NOMO-1 (cell line): ENCODE measurements at regions not wholly inside any gene's neighbourhood (a gene's known extent, or its start where the extent isn't known, plus 50 kb on each side); places are given as distances from the start of the nearest gene placed in this dataset.
"Not testable (repeated sequence)": the region's sequence is repeated elsewhere in the genome, so short reads cannot be mapped to it uniquely, and the experiment has no call there.

Source experiments
- DNase-seq, 2 experiments: peaks; one replicate each; lab custom pipeline; 2025; ENCODE audit not compliant: unreplicated experiment in 2 of 2; lab: John Stamatoyannopoulos, UW

DNA sequence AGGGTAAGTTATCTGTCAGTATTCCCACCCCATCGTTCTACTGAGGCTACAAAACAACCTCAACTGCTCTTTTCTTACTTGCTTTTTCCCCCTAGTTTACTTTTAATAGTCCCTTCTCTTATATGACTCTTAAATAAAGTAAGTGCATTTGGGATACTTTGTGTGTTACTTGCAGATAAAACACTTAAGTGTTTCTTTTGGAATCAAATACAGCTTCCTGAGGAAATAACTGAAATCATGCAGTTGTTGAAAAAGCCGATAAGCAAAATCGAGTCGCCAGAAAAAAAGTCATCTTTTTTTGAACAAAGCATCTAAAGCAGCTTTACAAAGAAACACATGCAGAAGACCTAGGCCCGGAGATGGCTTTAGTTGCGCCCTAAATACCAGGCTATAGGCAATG lies 53.5 kb upstream of the EPB41L4A start:
- DNase-seq = no peak

- DNase-seq = no peak
Measured at GRCh38 chr5:112473989-112474388, 54.9 kb upstream of the EPB41L4A start.

DNA sequence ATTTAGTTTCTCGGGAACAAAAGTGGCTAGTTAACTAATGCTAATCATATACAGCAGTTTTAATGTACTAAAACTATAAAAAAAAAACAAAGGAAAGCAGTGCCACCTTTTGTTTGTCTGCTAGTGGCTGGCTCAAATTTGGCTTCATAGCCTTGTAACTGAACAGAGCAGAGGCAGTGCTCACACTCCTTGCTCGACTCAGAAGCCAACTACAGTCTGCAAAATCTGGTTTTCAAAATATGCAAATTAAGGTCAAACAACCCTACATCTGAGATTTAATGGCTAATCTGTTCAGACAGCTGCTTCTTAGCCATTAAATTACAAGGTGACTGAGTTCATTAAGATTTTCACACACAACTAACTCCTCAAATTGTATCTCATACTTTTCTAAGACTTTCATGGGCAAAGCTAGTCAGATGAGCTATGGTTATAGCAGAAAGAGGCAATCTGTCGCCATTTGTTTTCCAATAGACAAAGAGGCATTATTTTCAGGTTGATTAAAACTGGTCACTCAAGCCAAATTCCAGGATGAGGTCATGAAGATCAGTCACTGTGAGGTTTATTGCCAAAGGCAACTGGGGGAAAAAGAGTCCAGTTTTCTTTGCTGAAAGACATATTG lies 56.8 kb upstream of the EPB41L4A start:
- DNase-seq = no peak

DNA sequence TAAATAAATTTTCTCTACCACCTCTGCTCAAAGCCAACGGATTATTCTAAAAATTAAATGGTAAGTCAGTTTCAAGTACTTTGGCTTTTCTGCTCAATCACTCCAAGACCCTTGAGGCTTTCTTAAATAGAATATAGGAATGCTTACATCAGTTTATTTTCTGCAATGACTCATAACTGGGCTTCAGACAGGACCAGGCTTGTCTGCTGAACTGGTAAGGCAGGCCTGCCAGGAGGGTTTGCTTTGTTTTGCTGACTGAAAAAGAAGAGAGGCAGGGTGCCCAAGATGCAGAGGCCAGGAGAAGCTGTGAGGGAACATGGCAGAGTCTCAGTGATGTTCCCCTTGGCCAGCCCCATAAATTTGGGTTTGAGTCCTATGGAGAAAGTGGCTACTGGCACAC lies 60.3 kb upstream of the EPB41L4A start:
- no peak for DNase-seq

DNA sequence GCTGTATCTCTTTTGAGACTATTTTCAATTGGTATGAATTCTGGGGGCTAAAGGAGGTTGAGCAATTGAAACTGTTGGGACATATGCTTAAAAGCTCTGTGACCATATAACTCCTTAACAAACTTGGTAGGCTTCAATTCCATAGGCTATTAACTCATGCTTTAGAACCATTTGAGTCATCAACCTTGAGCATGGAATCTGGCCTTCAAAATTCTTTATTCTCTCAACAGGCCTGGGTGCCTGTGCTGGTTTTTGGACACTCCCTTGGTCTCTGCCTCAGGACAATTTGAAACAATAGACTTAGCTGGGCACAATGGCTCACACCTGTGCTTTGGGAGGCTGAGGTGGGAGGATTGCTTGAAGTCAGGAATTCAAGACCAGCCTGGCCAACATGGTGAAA lies 61.4 kb upstream of the EPB41L4A start:
- DNase-seq = no peak

GRCh38 chr5:112483704-112484103 lies 64.6 kb upstream of the EPB41L4A start:
- no peak for DNase-seq

- DNase-seq = no peak
Measured at GRCh38 chr5:112485934-112486355, 66.9 kb upstream of the EPB41L4A start.

GRCh38 chr5:112491257-112491656 lies 72.2 kb upstream of the EPB41L4A start:
- no peak for DNase-seq

GRCh38 chr5:112492291-112492690 lies 73.2 kb upstream of the EPB41L4A start:
- DNase-seq = peak in 1 of 2 experiments; percentile 7

DNA sequence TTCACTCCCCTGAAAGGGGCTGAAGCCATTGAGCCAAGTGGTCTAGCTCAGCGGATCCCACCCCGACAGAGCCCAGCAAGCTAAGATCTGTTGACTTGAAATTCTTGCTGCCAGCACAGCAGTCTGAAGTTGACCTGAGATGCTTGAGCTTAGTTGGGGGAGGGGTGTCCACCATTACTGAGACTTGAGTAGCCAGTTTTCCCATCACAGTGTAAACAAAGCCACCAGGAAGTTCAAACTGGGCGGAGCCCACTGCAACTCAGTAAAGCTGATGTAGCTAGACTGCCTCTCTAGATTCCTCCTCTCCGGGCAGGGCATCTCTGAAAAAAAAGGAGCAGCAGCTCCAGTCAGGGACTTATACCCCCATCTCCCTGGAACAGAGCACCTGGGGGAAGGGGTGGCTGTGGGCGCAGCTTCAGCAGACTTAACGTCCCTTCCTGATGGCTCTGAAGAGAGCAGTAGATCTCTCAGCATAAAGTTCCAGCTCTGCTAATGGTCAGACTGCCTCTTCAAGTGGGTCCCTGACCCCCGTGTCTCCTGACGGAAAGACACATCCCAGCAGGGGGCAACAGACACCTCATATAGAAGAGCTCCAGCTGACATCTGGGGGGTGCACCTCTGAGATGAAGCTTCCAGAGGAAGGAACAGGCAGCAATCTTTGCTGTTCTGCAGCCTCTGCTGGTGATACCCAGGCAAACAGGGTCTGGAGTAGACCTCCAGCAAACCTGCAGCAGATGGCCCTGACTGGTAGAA lies 84.8 kb upstream of the EPB41L4A start:
- DNase-seq = not testable (repeated sequence)

DNA sequence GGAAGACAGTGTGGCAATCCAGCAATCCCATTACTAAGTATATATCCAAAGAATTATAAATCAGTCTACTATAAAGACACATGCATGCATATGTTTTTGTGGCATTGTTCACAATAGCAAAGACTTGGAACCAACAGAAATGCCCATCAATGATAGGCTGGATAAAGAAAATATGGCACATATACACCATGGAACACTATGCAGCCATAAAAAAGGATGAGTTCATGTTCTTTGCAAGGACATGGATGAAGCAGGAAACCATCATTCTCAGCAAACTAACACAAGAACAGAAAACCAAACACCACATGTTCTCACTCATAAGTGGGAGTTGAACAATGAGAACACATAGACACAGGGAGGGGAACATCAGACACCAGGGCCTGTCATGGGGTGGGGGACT lies 90.0 kb upstream of the EPB41L4A start:
- not testable (repeated sequence) for DNase-seq

DNA sequence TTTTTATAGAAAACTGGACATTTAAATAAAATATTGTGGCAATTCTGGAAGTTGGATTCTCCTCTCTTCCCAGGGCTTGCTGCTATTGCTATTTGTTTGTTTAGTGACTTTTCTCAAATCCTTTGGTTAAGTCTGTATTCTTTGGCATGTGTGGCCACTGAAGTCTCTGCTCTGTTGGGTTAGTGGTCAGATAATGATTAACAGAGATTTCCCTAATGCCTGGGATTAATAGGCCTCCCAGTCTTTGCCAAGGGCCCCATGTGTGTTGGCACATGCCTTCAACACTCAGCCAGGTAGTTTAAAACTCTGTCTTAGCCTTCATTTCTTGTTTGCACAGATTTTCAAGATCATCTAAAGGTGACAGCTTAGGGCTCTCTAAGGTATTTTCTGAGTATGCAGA lies 92.8 kb upstream of the EPB41L4A start:
- no peak for DNase-seq

- DNase-seq = no peak
Measured at GRCh38 chr5:112512901-112513300, 93.8 kb upstream of the EPB41L4A start.

- DNase-seq = no peak
Measured at GRCh38 chr5:112514111-112514510, 95.0 kb upstream of the EPB41L4A start.

DNA sequence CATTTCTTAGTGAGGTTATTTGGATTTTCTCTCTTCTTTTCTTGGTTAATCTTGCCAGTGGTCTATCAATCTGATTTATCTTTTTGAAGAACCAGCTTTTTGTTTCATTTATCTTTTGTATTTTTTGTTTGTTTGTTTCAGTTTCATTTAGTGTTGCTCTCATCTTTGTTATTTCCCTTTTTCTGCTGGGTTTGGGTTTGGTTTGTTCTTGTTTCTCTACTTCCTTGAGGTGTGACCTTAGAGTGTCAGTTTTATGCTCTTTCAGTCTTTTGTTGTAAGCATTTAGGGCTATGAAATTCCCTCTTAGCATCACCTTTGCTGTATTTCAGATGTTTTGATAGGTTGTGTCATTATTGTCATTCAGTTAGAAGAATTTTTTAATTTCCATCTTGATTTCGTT lies 101.4 kb upstream of the EPB41L4A start:
- peak; percentile 12 to 15 for DNase-seq

DNA sequence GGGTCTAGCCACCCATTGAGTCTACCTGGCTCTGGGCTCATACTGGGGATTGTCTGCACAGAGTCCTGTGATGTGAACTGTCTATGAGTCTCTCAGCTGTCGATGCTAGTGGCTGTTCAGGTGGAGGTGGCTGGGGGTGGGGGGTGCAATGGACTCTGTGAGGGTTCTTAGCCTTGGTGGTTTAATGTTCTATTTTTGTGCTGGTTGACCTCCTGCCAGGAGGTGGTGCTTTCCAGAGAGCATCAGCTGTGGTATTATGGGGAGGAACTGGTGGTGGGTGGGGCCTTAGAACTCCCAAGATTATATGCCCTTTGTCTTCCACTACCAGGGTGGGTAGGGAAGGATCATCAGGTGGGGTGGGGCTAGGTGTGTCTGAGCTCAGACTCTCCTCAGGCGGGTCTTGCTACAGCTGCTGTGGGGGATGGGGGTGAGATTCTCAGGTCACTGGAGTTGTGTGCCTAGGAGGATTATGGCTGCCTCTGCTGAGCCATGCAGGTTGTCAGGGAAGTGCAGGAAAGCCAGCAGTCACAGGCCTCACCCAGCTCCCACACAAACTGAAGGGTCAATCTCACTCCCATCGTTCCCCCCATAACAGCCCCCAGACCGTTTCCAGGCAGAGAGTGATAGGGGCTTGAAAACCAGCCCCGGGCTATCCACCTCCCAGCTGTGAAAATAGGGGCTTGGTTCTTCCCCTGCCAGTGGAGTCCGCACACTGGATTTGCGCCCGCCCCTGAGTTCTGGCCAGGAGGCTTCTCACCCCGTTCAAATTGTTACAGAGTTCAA lies 104.0 kb upstream of the EPB41L4A start:
- not testable (repeated sequence) for DNase-seq

DNA sequence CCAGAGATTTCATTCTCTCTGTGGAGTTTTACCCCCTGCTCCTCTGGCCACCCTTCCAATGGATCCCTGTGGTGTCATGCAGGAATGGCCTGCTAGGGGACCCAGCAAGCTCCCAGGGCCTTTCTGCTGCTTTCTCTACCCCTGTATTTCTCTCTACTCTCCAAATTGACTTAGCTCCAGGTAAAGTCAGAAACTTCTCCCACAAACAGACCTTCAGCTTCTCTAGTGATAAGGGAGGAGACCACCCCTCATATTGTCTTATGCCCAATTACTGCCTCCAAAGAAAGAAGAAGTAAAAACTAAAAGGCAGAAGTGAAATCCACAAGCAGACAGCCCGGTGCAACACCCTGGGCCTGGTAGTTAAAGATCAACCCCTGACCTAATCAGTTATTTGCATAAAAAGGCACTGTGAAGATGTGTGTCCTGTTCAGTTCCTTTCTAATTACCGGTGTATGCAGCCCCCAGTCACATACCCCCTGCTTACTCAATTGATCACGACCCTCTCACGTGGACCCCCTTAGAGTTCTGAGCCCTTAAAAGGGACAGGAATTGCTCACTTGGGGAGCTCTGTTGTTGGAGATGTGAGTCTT lies 104.7 kb upstream of the EPB41L4A start:
- peak in 1 of 2 experiments; percentile 61 for DNase-seq

GRCh38 chr5:112525217-112525616 lies 106.1 kb upstream of the EPB41L4A start:
- DNase-seq = no peak

DNA sequence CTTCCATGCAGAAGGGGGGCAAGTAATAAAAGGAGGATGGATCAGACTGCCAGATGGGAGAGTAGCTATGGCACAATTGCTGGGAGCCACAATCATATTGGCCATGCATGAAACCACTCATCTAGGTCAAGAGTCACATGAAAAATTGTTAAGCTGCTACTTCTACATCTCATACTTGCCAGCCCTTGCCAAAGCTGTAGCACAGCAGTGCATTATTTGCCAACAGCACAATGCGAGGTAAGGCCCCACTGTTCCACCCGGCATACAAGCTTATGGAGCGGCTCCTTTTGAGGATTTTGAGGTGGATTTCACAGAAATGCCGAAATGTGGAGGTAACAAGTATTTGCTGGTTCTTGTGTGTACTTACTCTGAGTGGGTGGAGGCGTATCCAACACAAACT lies 109.9 kb upstream of the EPB41L4A start:
- no peak for DNase-seq

- no peak for DNase-seq
Measured at GRCh38 chr5:112529525-112529924, 110.4 kb upstream of the EPB41L4A start.

- DNase-seq = peak in 1 of 2 experiments; percentile 28
Measured at GRCh38 chr5:112532654-112533360, 113.7 kb upstream of the EPB41L4A start.
